ENCODE measurements at regions not wholly inside any gene's neighbourhood (a gene's known extent, or its start where the extent isn't known, plus 50 kb on each side); places are given as distances from the start of the nearest gene placed in this dataset.

- TF ChIP-seq POLR2A (IDR thresholded peaks at IDR 0.05) (no peak), CTCF (IDR thresholded peaks at IDR 0.05) (no peak)
Measured at GRCh38 chr13:85651440-85651839, 147.8 kb downstream of the SLITRK6 start.
